H1 (cell line): ENCODE measurements at regions not wholly inside any gene's neighbourhood (a gene's known extent, or its start where the extent isn't known, plus 50 kb on each side); places are given as distances from the start of the nearest gene placed in this dataset.

Experiments
- CTCF ChIA-PET: fragments of 300-600 bp; sonication (Branson Sonifier 250); formaldehyde crosslinking; loops from one replicate; lab custom pipeline; 2021; ENCODE audit not compliant: partially characterized antibody; lab: Charles Lee
- POLR2A ChIA-PET: fragments of 300-600 bp; sonication (Branson Sonifier 250); formaldehyde crosslinking; loops from one replicate; lab custom pipeline; 2021; ENCODE audit warnings: inconsistent platforms; ENCODE audit not compliant: partially characterized antibody; lab: Charles Lee
- DNase-seq, 2 experiments: peaks; one replicate each; pipeline versions ENCODE4 v3.0.0 to v3.0.0-alpha.2; 2010 to 2022; ENCODE audit warnings: low spot score in 2 of 2, low read depth in 1 of 2, mixed read lengths in 1 of 2
- FAIRE-seq: peaks from 2 replicates; lab custom pipeline; 2011; peaks lifted over from hg19 to GRCh38; lab: Jason Lieb, UNC
- H2AFZ ChIP-seq: 2 replicates; pipeline ENCODE4 v1.8.1; 2012; ENCODE audit warnings: low read length, inconsistent platforms
- H2AK5ac ChIP-seq: 2 replicates; pipeline ENCODE4 v1.6.1; 2013; ENCODE audit warnings: low read depth, low read length
- H2BK120ac ChIP-seq: replicated peaks from 2 replicates; pipeline ENCODE3; 2013; ENCODE audit warnings: low read depth, low read length, inconsistent platforms
- H2BK12ac ChIP-seq: 2 replicates; pipeline ENCODE4 v1.6.1; 2013; ENCODE audit warnings: low read depth, low read length
- H2BK15ac ChIP-seq: 2 replicates; pipeline ENCODE4 v1.6.1; 2013; ENCODE audit warnings: low read length
- H2BK20ac ChIP-seq: 2 replicates; pipeline ENCODE4 v1.6.1; 2013; ENCODE audit warnings: low read length
- H2BK5ac ChIP-seq: 2 replicates; pipeline ENCODE4 v1.6.1; 2013; ENCODE audit warnings: low read depth, low read length
- H3K14ac ChIP-seq: 2 replicates; pipeline ENCODE4 v1.6.1; 2013; ENCODE audit warnings: inconsistent platforms; ENCODE audit not compliant: insufficient read length
- H3K18ac ChIP-seq: 2 replicates; pipeline ENCODE4 v1.6.1; 2013; ENCODE audit warnings: low read length; ENCODE audit errors: extremely low read depth
- H3K23ac ChIP-seq: 2 replicates; pipeline ENCODE4 v1.6.1; 2013; ENCODE audit warnings: inconsistent platforms; ENCODE audit not compliant: insufficient read length
- H3K23me2 ChIP-seq: 2 replicates; pipeline ENCODE4 v1.6.1; 2013; ENCODE audit warnings: low read depth, low read length
- H3K27ac ChIP-seq: 2 replicates; pipeline ENCODE4 v1.6.1; 2011; ENCODE audit warnings: low read depth, low read length, inconsistent platforms
- H3K27me3 ChIP-seq, 4 experiments: replicated peaks in 1 of 4; 1 replicate in 1 of 4; 2 replicates in 3 of 4; pipeline versions ENCODE4 v1.6.1 to v1.8.1; 2011 to 2013; ENCODE audit warnings: low read length in 3 of 4, mild to moderate bottlenecking in 3 of 4, inconsistent platforms in 2 of 4, mixed read lengths in 2 of 4, moderate library complexity in 1 of 4; ENCODE audit not compliant: control insufficient read depth in 3 of 4, insufficient read depth in 3 of 4; ENCODE audit errors: extremely low read depth in 1 of 4
- H3K36me3 ChIP-seq, 4 experiments: 2 replicates each; pipeline versions ENCODE4 v1.6.1 to v1.8.1; 2011 to 2013; ENCODE audit warnings: mild to moderate bottlenecking in 4 of 4, low read length in 3 of 4, moderate library complexity in 2 of 4, control low read depth in 1 of 4, inconsistent platforms in 1 of 4; ENCODE audit not compliant: insufficient read depth in 4 of 4, control insufficient read depth in 2 of 4
- H3K4ac ChIP-seq: replicated peaks from 2 replicates; pipeline ENCODE3; 2013; ENCODE audit warnings: low read length, low read depth, mixed read lengths, inconsistent platforms; ENCODE audit not compliant: insufficient read length
- H3K4me1 ChIP-seq, 4 experiments: replicated peaks in 1 of 4; 1 replicate in 1 of 4; 2 replicates in 3 of 4; pipeline versions ENCODE4 v1.6.1 to v1.8.1; 2011 to 2013; ENCODE audit warnings: low read length in 3 of 4, inconsistent platforms in 2 of 4, mixed read lengths in 1 of 4; ENCODE audit not compliant: insufficient read depth in 4 of 4, control insufficient read depth in 3 of 4
- H3K4me2 ChIP-seq, 2 experiments: 2 replicates each; pipeline versions ENCODE4 v1.6.1 to v1.8.1; 2011 to 2013; ENCODE audit warnings: low read depth in 2 of 2, low read length in 2 of 2, control low read depth in 1 of 2, inconsistent platforms in 1 of 2, mild to moderate bottlenecking in 1 of 2; ENCODE audit not compliant: insufficient read depth in 1 of 2
- H3K4me3 ChIP-seq, 4 experiments: fragments of 200-600, 300-600 bp in 1 of 4; sonication (generic), shearing (Covaris generic), sonication (Bioruptor Twin) in 1 of 4; 2 replicates each; pipeline versions ENCODE4 v1.5.1 to v1.8.1; 2011 to 2016; ENCODE audit warnings: low read length in 4 of 4, low read depth in 3 of 4, control low read depth in 2 of 4, inconsistent platforms in 2 of 4, mild to moderate bottlenecking in 2 of 4, mixed read lengths in 1 of 4, moderate library complexity in 1 of 4; ENCODE audit not compliant: insufficient read depth in 2 of 4; ENCODE audit errors: extremely low read depth in 1 of 4
- H3K56ac ChIP-seq: replicated peaks from 2 replicates; pipeline ENCODE3; 2013; ENCODE audit warnings: low read depth, mild to moderate bottlenecking, mixed read lengths, low read length, inconsistent platforms; ENCODE audit not compliant: insufficient read length
- H3K79me1 ChIP-seq: 2 replicates; pipeline ENCODE4 v1.6.1; 2013; ENCODE audit warnings: low read depth, low read length, control low read depth
- H3K79me2 ChIP-seq, 2 experiments: 2 replicates each; pipeline versions ENCODE4 v1.6.1 to v1.8.1; 2012 to 2013; ENCODE audit warnings: low read length in 2 of 2, mild to moderate bottlenecking in 2 of 2, inconsistent platforms in 1 of 2; ENCODE audit not compliant: insufficient read depth in 2 of 2, control insufficient read depth in 1 of 2
- H3K9ac ChIP-seq, 4 experiments: replicated peaks in 1 of 4; 1 replicate in 1 of 4; 2 replicates in 3 of 4; pipeline versions ENCODE4 v1.6.1 to v1.8.1; 2011 to 2013; ENCODE audit warnings: low read depth in 3 of 4, low read length in 3 of 4, control low read depth in 2 of 4, mild to moderate bottlenecking in 2 of 4, moderate library complexity in 2 of 4, inconsistent platforms in 1 of 4; ENCODE audit errors: extremely low read depth in 1 of 4
- H3K9me3 ChIP-seq, 2 experiments: 2 replicates each; pipeline versions ENCODE4 v1.6.1 to v1.8.1; 2012 to 2013; ENCODE audit warnings: mild to moderate bottlenecking in 2 of 2, moderate library complexity in 2 of 2, control low read depth in 1 of 2, inconsistent platforms in 1 of 2, low read depth in 1 of 2, low read length in 1 of 2, mixed read lengths in 1 of 2; ENCODE audit not compliant: insufficient read depth in 2 of 2
- H4K20me1 ChIP-seq, 2 experiments: replicated peaks in 1 of 2; 2 replicates each; pipeline versions ENCODE3 to v1.8.1; 2011 to 2013; ENCODE audit warnings: inconsistent platforms in 2 of 2, low read length in 2 of 2, mild to moderate bottlenecking in 1 of 2; ENCODE audit not compliant: insufficient read depth in 2 of 2, control insufficient read depth in 1 of 2
- H4K5ac ChIP-seq: 2 replicates; pipeline ENCODE4 v1.6.1; 2013; ENCODE audit warnings: low read length, low read depth, mixed read lengths, inconsistent platforms; ENCODE audit not compliant: insufficient read length
- H4K8ac ChIP-seq: 2 replicates; pipeline ENCODE4 v1.8.0; 2013; ENCODE audit warnings: mild to moderate bottlenecking, moderate library complexity, low read length, inconsistent platforms; ENCODE audit not compliant: insufficient read depth; ENCODE audit errors: extremely low read depth
- H4K91ac ChIP-seq: replicated peaks from 2 replicates; pipeline ENCODE3; 2013; ENCODE audit warnings: low read length, mixed read lengths, inconsistent platforms; ENCODE audit not compliant: insufficient read length
- HDAC2 ChIP-seq, 2 experiments: fragments of 300-600 bp in 1 of 2; sonication (generic) in 1 of 2; IDR thresholded peaks; 2 replicates each; pipeline ENCODE4 v1.6.1; 2011 to 2012; ENCODE audit warnings: low read depth in 2 of 2, low read length in 2 of 2, mild to moderate bottlenecking in 2 of 2, moderate library complexity in 2 of 2, borderline replicate concordance in 1 of 2, inconsistent platforms in 1 of 2
- WGBS, 2 experiments: shearing (Covaris generic) in 1 of 2; methylation state at CpG; one replicate each; pipeline versions ENCODE4 v1.1.6 to v1.1.7; 2013 to 2015; ENCODE audit warnings: low lambda C conversion rate in 2 of 2, mixed read lengths in 2 of 2, inconsistent platforms in 1 of 2, low coverage in 1 of 2, missing lambda C conversion rate in 1 of 2; ENCODE audit not compliant: insufficient replicate concordance in 2 of 2, insufficient coverage in 1 of 2, insufficient read length in 1 of 2; ENCODE audit errors: extremely low coverage in 1 of 2, missing lambda C conversion rate in 1 of 2; 5-methylcytosine and 5-hydroxymethylcytosine counted together

- no peaks in the 10 kb centered on the region for H3K9me3 ChIP-seq
- H3K23ac ChIP-seq, result no peak overlapping the region
- ChIA-PET POLR2A (no interaction called here), CTCF (interaction anchor here (0.6 kb wide), 1 partner anchor 1350 kb away, joined by 3 read pairs; no protein-coding TSS in a partner anchor)
- no peaks in the 10 kb centered on the region for H3K79me1 ChIP-seq
- no peak overlapping the region for H3K4me3 ChIP-seq
- no peaks in the 10 kb centered on the region; a peak in 2 of 7 replicates for H3K4me1 ChIP-seq
- H3K56ac ChIP-seq, result peak overlapping the region; percentile 37
- H3K27ac ChIP-seq, result no peak overlapping the region
- H3K14ac ChIP-seq, result no peak overlapping the region
- WGBS, 2 experiments, result 84% methylated on average over 7 of the region's 7 CpGs; no CpG with 5 or more reads in 1 of the 2 experiments
- H2BK5ac ChIP-seq, result no peak overlapping the region
- no peak overlapping the region for H2BK20ac ChIP-seq
- H2BK120ac ChIP-seq, result no peak overlapping the region
- no peaks in the 10 kb centered on the region for H3K79me2 ChIP-seq
- H3K23me2 ChIP-seq, result peaks cover 2% of the 10 kb centered on the region; the same call in 1 of the 2 replicates
- H4K8ac ChIP-seq, result peak overlapping the region; percentile 47; the same call in 1 of the 2 replicates
- H4K20me1 ChIP-seq, result peaks cover 0 to 3% of the 10 kb centered on the region in 2 experiments
- no peak for FAIRE-seq
- H3K18ac ChIP-seq, result no peak overlapping the region
- DNase-seq, result no peak
- no peak overlapping the region for H3K4me2 ChIP-seq
- no peak overlapping the region for H4K5ac ChIP-seq
- H2AK5ac ChIP-seq, result no peak overlapping the region
- no peak overlapping the region for H3K4ac ChIP-seq
- no peak overlapping the region; the same call in 1 of the 2 replicates for H2BK15ac ChIP-seq
- TF ChIP-seq HDAC2 (IDR thresholded peaks at IDR 0.05; ENCODE audit: borderline replicate concordance in 1 of 2, low read depth in 2 of 2, low read length in 2 of 2), result no peak
- TF ChIP-seq, all 59 proteins: peak for 0
- Histone ChIP-seq H2AFZ (no peak overlapping the region), H3K9ac (no peak overlapping the region), H4K91ac (peak overlapping the region; percentile 30), H3K27me3 (no peaks in the 10 kb centered on the region), H3K36me3 (no peaks in the 10 kb centered on the region), H2BK12ac (0 out of 2 replicates have a peak overlapping the region, but pooled peaks have one; percentile 69)
These were observed 378.8 kb upstream of the SULF2 start for GRCh38 chr20:48164034-48164433.
